A549 (cell line): ENCODE measurements at regions not wholly inside any gene's neighbourhood (a gene's known extent, or its start where the extent isn't known, plus 50 kb on each side); places are given as distances from the start of the nearest gene placed in this dataset.
A peak's percentile ranks its signal among the peaks of the same experiment; 100 is the strongest.

Source experiments
- ATAC-seq, 2 experiments: fragments of 200-7000 bp in 1 of 2; fragments of >200 bp in 1 of 2; cut with Nextera tagmentation in 1 of 2; cut with Tn5 transposase in 1 of 2; 3 replicates each; pipeline versions ENCODE4 v1.8.0 to v1.9.1; 2018 to 2020; ENCODE audit warnings: mild to moderate bottlenecking in 1 of 2, moderate library complexity in 1 of 2
- CTCF ChIA-PET: fragments of 300-600 bp; sonication (Branson Sonifier 250); formaldehyde crosslinking; extraction: SDS; loops from one replicate; lab custom pipeline; 2021; ENCODE audit warnings: antibody characterized with exemption, inconsistent platforms; lab: Yijun Ruan, JAX
- POLR2A ChIA-PET: fragments of 350-600 bp; formaldehyde crosslinking; extraction: SDS; loops from one replicate; lab custom pipeline; 2021; ENCODE audit warnings: antibody characterized with exemption, inconsistent platforms; lab: Yijun Ruan, JAX
- DNase-seq, 2 experiments: peaks; one replicate each; pipeline versions ENCODE4 v3.0.0 to v3.0.0-alpha.2; 2011 to 2016; ENCODE audit warnings: low read depth in 1 of 2, low spot score in 1 of 2
- FAIRE-seq: peaks from 2 replicates; lab custom pipeline; 2011; peaks lifted over from hg19 to GRCh38; lab: Jason Lieb, UNC
- H3K27ac ChIP-seq, 2 experiments: fragments of >200 bp; sonication (Bioruptor Twin); formaldehyde crosslinking; 3 replicates each; pipeline ENCODE4 v1.5.1; 2016 to 2017
- H3K4me1 ChIP-seq: fragments of >200 bp; sonication (Bioruptor Twin); formaldehyde crosslinking; 3 replicates; pipeline ENCODE4 v1.6.1; 2016
- H3K4me2 ChIP-seq: fragments of >200 bp; sonication (Bioruptor Twin); formaldehyde crosslinking; 3 replicates; pipeline ENCODE4 v1.6.1; 2016
- H3K4me3 ChIP-seq: fragments of >200 bp; sonication (Bioruptor Twin); formaldehyde crosslinking; 3 replicates; pipeline ENCODE4 v1.5.1; 2016
- H3K9me3 ChIP-seq: fragments of >200 bp; sonication (Bioruptor Twin); formaldehyde crosslinking; 3 replicates; pipeline ENCODE4 v1.6.1; 2016
- BHLHE40 ChIP-seq: IDR thresholded peaks from 2 replicates; pipeline ENCODE4 v1.6.1; 2012; ENCODE audit warnings: low read depth, low read length, inconsistent platforms
- CBX2 ChIP-seq: fragments of 200-600 bp; sonication (generic); IDR thresholded peaks from 2 replicates; pipeline ENCODE4 v1.6.1; 2016; ENCODE audit warnings: low read depth, mild to moderate bottlenecking, borderline replicate concordance
- CBX8 ChIP-seq: fragments of 200-600 bp; sonication (generic); IDR thresholded peaks from 2 replicates; pipeline ENCODE4 v1.6.1; 2016
- CEBPB ChIP-seq, 2 experiments: fragments of >200 bp in 1 of 2; sonication (Bioruptor Twin) in 1 of 2; formaldehyde crosslinking in 1 of 2; IDR thresholded peaks; 2 replicates each; pipeline ENCODE4 v1.6.1; 2012 to 2016
- CHD4 ChIP-seq: fragments of 200-600 bp; sonication (generic); IDR thresholded peaks from 2 replicates; pipeline ENCODE4 v1.6.1; 2016; ENCODE audit warnings: antibody characterized with exemption, mild to moderate bottlenecking, borderline replicate concordance
- EHF ChIP-seq: fragments of 250-450 bp; sonication (Bioruptor Pico); IDR thresholded peaks from 2 replicates; pipeline ENCODE4 v1.5.0; 2020; ENCODE audit warnings: mild to moderate bottlenecking
- EHMT2 ChIP-seq: fragments of 200-600 bp; sonication (generic); IDR thresholded peaks from 2 replicates; pipeline ENCODE4 v1.6.1; 2016; ENCODE audit warnings: antibody characterized with exemption, low read depth, mild to moderate bottlenecking, moderate library complexity
- FOSL2 ChIP-seq, 2 experiments: fragments of 450-650 bp in 1 of 2; fragments of >200 bp in 1 of 2; sonication (Bioruptor Twin) in 1 of 2; formaldehyde crosslinking; IDR thresholded peaks; 2 replicates each; pipeline versions ENCODE4 v1.5.0 to v1.6.1; 2016 to 2020; ENCODE audit warnings: mild to moderate bottlenecking in 1 of 2, moderate library complexity in 1 of 2
- GATA3 ChIP-seq: IDR thresholded peaks from 2 replicates; pipeline ENCODE4 v1.6.1; 2012; ENCODE audit warnings: borderline replicate concordance
- HEYL ChIP-seq: fragments of 250-450 bp; sonication (Bioruptor Pico); IDR thresholded peaks from 2 replicates; pipeline ENCODE4 v1.8.0; 2021; ENCODE audit warnings: mild to moderate bottlenecking, moderate library complexity
- HOXA7 ChIP-seq: fragments of 250-450 bp; sonication (Bioruptor Pico); IDR thresholded peaks from 2 replicates; pipeline ENCODE4 v1.5.0; 2020; ENCODE audit warnings: mild to moderate bottlenecking, moderate library complexity
- KDM1A ChIP-seq: fragments of 200-600 bp; sonication (generic); IDR thresholded peaks from 2 replicates; pipeline ENCODE4 v1.6.1; 2016; ENCODE audit warnings: low read depth, mild to moderate bottlenecking
- MAFK ChIP-seq: fragments of 450-650 bp; IDR thresholded peaks from 2 replicates; pipeline ENCODE4 v1.6.1; 2014; ENCODE audit not compliant: partially characterized antibody
- MAZ ChIP-seq: fragments of 150-350 bp; IDR thresholded peaks from 2 replicates; pipeline ENCODE4 v1.6.1; 2014; ENCODE audit warnings: antibody characterized with exemption, low read depth, low read length, borderline replicate concordance
- MYC ChIP-seq: IDR thresholded peaks from 2 replicates; pipeline ENCODE4 v1.6.1; 2012; ENCODE audit warnings: mild to moderate bottlenecking, inconsistent platforms, low read length, improper control_type of control experiment, borderline replicate concordance
- NFE2L2 ChIP-seq: fragments of 150-350 bp; conservative IDR thresholded peaks from 2 replicates; pipeline ENCODE4 v1.6.1; 2014; ENCODE audit warnings: low read length
- NPAS2 ChIP-seq: fragments of 250-450 bp; sonication (Bioruptor Pico); IDR thresholded peaks from 2 replicates; pipeline ENCODE4 v1.8.0; 2022; ENCODE audit warnings: mild to moderate bottlenecking, moderate library complexity, borderline replicate concordance
- NR3C1 ChIP-seq: fragments of >200 bp; sonication (Bioruptor Twin); formaldehyde crosslinking; IDR thresholded peaks from 3 replicates; pipeline ENCODE4 v1.6.1; 2017
- RAD21 ChIP-seq, 2 experiments: fragments of >200 bp in 1 of 2; sonication (Bioruptor Twin) in 1 of 2; formaldehyde crosslinking in 1 of 2; IDR thresholded peaks in 1 of 2; conservative IDR thresholded peaks in 1 of 2; 2 replicates in 1 of 2; 3 replicates in 1 of 2; pipeline ENCODE4 v1.6.1; 2012 to 2018; ENCODE audit warnings: inconsistent platforms in 1 of 2
- RNF2 ChIP-seq: fragments of 200-600 bp; sonication (generic); IDR thresholded peaks from 2 replicates; pipeline ENCODE4 v1.6.1; 2016; ENCODE audit warnings: low read depth, mild to moderate bottlenecking, antibody characterized with exemption, moderate library complexity, borderline replicate concordance
- SMC3 ChIP-seq: fragments of >200 bp; sonication (Bioruptor Twin); formaldehyde crosslinking; IDR thresholded peaks from 3 replicates; pipeline ENCODE4 v1.6.1; 2018; ENCODE audit warnings: inconsistent platforms
- ZC3H11A ChIP-seq: fragments of 450-650 bp; IDR thresholded peaks from 2 replicates; pipeline ENCODE4 v1.6.1; 2014; ENCODE audit warnings: antibody characterized with exemption, mild to moderate bottlenecking
- ZNF302 ChIP-seq: fragments of 250-450 bp; sonication (Bioruptor Pico); IDR thresholded peaks from 2 replicates; pipeline ENCODE4 v1.9.0; 2021; ENCODE audit warnings: inconsistent platforms, mild to moderate bottlenecking, moderate library complexity
- ZSCAN20 ChIP-seq: fragments of 250-450 bp; sonication (Bioruptor Pico); IDR thresholded peaks from 2 replicates; pipeline ENCODE4 v1.8.0; 2022; ENCODE audit warnings: mild to moderate bottlenecking, moderate library complexity
- WGBS: methylation state at CpG from one replicate; pipeline ENCODE4 v1.1.6; 2017; ENCODE audit errors: missing lambda C conversion rate; 5-methylcytosine and 5-hydroxymethylcytosine counted together

DNA sequence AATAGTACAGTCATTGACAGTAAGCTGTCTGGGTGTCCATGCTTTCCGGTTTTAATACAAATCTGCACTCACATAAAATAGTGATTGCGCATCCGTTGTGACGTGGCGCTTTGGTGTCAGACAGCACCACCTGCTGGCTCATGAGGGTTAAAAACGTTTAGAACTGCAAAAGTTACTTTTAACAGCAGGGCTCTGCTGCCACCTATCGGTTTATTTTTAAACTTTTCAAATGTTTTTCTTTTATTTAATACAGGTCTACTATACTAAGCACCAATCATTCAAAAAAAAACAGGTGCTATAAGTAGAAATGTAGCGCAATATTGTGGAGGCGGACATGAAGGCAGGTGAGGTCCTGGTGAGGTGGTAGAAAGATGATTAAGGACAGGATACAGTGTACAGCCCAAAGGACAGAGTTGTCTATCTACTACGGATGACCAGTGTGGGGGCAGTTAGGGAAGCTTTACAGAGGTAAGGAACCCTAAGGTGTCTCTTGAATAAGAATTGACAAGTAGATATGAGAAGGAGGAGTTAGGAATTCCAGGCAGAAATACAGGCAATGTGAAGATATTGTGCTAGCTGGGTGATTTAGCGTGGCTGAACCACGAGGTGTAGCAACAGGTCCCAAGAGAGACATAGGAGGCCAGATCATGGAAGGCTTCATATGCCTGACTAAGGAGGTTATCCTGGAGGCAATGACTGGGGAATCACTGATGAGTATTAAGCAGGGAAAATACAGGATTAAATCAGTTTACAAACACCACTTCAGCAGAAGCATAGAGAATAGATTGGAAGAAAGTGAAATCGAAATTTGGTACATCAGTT lies 91.5 kb upstream of the PRB2 start (continued):
- peak; percentile 98 for TF ChIP-seq SMC3
- no peak for TF ChIP-seq CBX2
- no peak for TF ChIP-seq EHF
- no peak for TF ChIP-seq GATA3
- TF ChIP-seq HOXA7 (CRISPR knock-in tag), result no peak
- TF ChIP-seq ZC3H11A, result no peak
- no peak for TF ChIP-seq BHLHE40
- TF ChIP-seq KDM1A, result no peak
- peak; percentile 8 to 64; a peak in 2 of 4 replicates for TF ChIP-seq CEBPB (IDR thresholded peaks at IDR 0.05)
- TF ChIP-seq NR3C1, result no peak
- no peak for TF ChIP-seq CHD4
- TF ChIP-seq CBX8, result no peak
- TF ChIP-seq RAD21 (conservative IDR thresholded peaks at IDR 0.05 in 1 of 2, IDR thresholded peaks at IDR 0.05 in 1 of 2), result peak; percentile 97 to 98
- no peak for TF ChIP-seq RNF2
- TF ChIP-seq EHMT2, result no peak
- TF ChIP-seq, all 56 proteins: peak for 4

DNA sequence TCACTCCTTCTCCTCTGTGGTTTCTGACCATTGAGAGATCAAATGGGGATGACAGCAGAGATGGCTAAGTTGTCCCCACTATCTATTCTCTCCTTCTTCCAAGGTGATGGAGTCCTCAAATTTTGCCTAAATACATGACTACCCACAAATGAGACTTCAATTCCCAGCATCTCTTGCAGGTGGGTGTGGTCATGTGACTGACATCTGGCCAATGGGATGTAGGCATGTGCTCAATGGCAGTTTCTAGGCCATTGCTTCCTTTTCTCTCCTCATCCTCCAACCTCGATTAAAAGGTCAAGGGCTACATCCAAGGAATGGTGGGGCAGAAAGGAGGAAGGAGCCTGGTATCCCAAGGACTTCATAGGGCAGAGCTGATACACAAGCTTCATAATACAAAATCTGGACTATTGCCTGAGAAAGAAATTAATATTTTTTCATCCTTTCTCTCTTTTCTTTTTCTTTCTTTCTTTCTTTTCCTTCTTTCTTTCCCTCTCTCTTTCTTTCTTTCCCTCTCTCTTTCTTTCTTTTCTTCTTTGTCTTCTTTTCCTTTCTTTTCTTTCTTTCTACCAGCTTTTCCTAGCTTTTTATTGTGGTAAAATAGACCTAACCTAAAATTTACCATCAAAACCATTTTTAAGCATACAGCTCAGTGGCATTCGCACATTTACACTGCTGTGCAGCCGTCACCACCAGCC lies 100.9 kb upstream of the PRB2 start:
- no peak overlapping the region for H3K4me3 ChIP-seq
- POLR2A ChIA-PET, result no interaction called here
- H3K4me1 ChIP-seq, result no peaks in the 10 kb centered on the region
- 0 out of 3 replicates have a peak, but pooled peaks cover 6% of the 10 kb centered on the region for H3K9me3 ChIP-seq
- ATAC-seq (no peak), DNase-seq (no peak), FAIRE-seq (no peak)
- H3K4me2 ChIP-seq, result no peak overlapping the region
- H3K27ac ChIP-seq, result no peak overlapping the region
- no peak for TF ChIP-seq RNF2
- no peak for TF ChIP-seq MAZ
- no peak for TF ChIP-seq MYC
- TF ChIP-seq FOSL2 (IDR thresholded peaks at IDR 0.05), result no peak
- no peak for TF ChIP-seq FOSL2 (CRISPR knock-in tag; IDR thresholded peaks at IDR 0.05)
- TF ChIP-seq MAFK, result no peak
- TF ChIP-seq ZSCAN20 (CRISPR knock-in tag), result no peak
- no peak for TF ChIP-seq NPAS2 (CRISPR knock-in tag)
- CTCF ChIA-PET, result interaction anchor here (1.1 to 2.9 kb wide), 3 partner anchors 9 to 537 kb away, joined by 3 to 29 read pairs (median 9); no protein-coding TSS in a partner anchor
- WGBS, result 13% methylated on average over 3 of the region's 3 CpGs

DNA sequence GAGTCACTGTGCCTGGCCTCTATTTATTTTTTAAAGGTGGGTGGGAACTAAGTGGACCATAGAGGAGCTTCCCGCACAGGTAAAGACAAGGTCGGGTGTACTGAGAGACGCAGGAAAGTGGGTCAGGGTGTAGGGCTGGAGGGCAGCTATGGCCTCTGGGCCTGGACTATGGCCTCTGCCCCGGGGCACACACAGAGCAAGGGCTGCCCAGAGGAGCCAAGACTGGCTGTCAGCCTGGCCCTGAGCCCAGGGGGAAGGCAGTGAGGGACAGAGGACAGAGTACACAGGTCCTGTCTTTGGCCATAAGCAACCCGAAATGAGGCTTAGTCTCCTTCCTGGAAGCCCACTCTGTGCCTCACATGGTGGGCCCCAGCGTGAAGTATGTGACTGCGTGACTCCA lies 102.1 kb upstream of the PRB2 start:
- no peak for DNase-seq
- ChIA-PET POLR2A (no interaction called here), CTCF (interaction anchor here (1.1 to 2.9 kb wide), 2 partner anchors 9 to 10 kb away, joined by 9 to 29 read pairs; no protein-coding TSS in a partner anchor)
- Histone ChIP-seq H3K27ac (no peak overlapping the region), H3K4me3 (no peak overlapping the region), H3K4me1 (no peaks in the 10 kb centered on the region), H3K9me3 (0 out of 3 replicates have a peak, but pooled peaks cover 10% of the 10 kb centered on the region), H3K4me2 (no peak overlapping the region)
- no peak for ATAC-seq
- TF ChIP-seq RAD21 (conservative IDR thresholded peaks at IDR 0.05 in 1 of 2, IDR thresholded peaks at IDR 0.05 in 1 of 2) (no peak), HEYL (CRISPR knock-in tag) (no peak), RNF2 (no peak), ZNF302 (no peak), NFE2L2 (no peak), EHF (no peak), ZSCAN20 (CRISPR knock-in tag) (no peak)
- 2% methylated on average over 7 of the region's 7 CpGs for WGBS
- FAIRE-seq, result no peak
